DND-41 (cell line): ENCODE measurements at regions not wholly inside any gene's neighbourhood (a gene's known extent, or its start where the extent isn't known, plus 50 kb on each side); places are given as distances from the start of the nearest gene placed in this dataset.

Source experiments
- ATAC-seq: fragments of 200-7000 bp; cut with Tn5 transposase; 3 replicates; pipeline ENCODE4 v1.9.1; 2021; ENCODE audit warnings: low read depth; ENCODE audit not compliant: insufficient read depth
- DNase-seq: peaks from one replicate; pipeline ENCODE4 v3.0.0-alpha.2; 2020
- H2AFZ ChIP-seq: 2 replicates; pipeline ENCODE4 v1.6.0; 2012; ENCODE audit warnings: low read depth, low read length
- H3K27ac ChIP-seq: 2 replicates; pipeline ENCODE4 v1.5.1; 2012; ENCODE audit warnings: low read length, inconsistent platforms
- H3K27me3 ChIP-seq: fragments of 200-600 bp; sonication (generic); 2 replicates; pipeline ENCODE4 v1.6.0; 2012; ENCODE audit warnings: low read length, mild to moderate bottlenecking, inconsistent platforms; ENCODE audit not compliant: insufficient read depth, poor library complexity
- H3K36me3 ChIP-seq: 2 replicates; pipeline ENCODE4 v1.5.1; 2012; ENCODE audit warnings: low read length, inconsistent platforms; ENCODE audit not compliant: insufficient read depth
- H3K4me1 ChIP-seq: 2 replicates; pipeline ENCODE4 v1.5.1; 2012; ENCODE audit warnings: mild to moderate bottlenecking, low read length; ENCODE audit not compliant: insufficient read depth
- H3K4me2 ChIP-seq: 2 replicates; pipeline ENCODE4 v1.6.0; 2012; ENCODE audit warnings: mild to moderate bottlenecking, moderate library complexity, low read length, inconsistent platforms; ENCODE audit not compliant: insufficient read depth
- H3K4me3 ChIP-seq, 2 experiments: fragments of 200-600 bp in 1 of 2; shearing (Covaris generic) in 1 of 2; 2 replicates each; pipeline ENCODE4 v1.5.1; 2012 to 2016; ENCODE audit warnings: inconsistent platforms in 2 of 2, low read length in 2 of 2, mild to moderate bottlenecking in 2 of 2, low read depth in 1 of 2, moderate library complexity in 1 of 2
- H3K79me2 ChIP-seq: 2 replicates; pipeline ENCODE4 v1.6.0; 2012; ENCODE audit warnings: low read length, inconsistent platforms; ENCODE audit not compliant: insufficient read depth
- H3K9ac ChIP-seq: 2 replicates; pipeline ENCODE4 v1.6.0; 2012; ENCODE audit warnings: low read depth, mild to moderate bottlenecking, inconsistent platforms, low read length, moderate library complexity
- H3K9me3 ChIP-seq: 2 replicates; pipeline ENCODE4 v1.5.1; 2012; ENCODE audit warnings: low read length, moderate library complexity, mild to moderate bottlenecking, inconsistent platforms; ENCODE audit not compliant: insufficient read depth, severe bottlenecking
- H4K20me1 ChIP-seq: 2 replicates; pipeline ENCODE4 v1.6.0; 2012; ENCODE audit warnings: low read length; ENCODE audit not compliant: insufficient read depth
- CTCF ChIP-seq: IDR thresholded peaks from 2 replicates; pipeline ENCODE4 v1.5.1; 2012; ENCODE audit warnings: borderline replicate concordance, low read length, moderate library complexity, mild to moderate bottlenecking; ENCODE audit not compliant: poor library complexity, severe bottlenecking; ENCODE audit errors: extremely low read depth
- EZH2 ChIP-seq: IDR thresholded peaks from 3 replicates; pipeline ENCODE4 v1.6.1; 2012; ENCODE audit warnings: borderline replicate concordance, low read depth, mild to moderate bottlenecking, moderate library complexity, low read length, inconsistent platforms; ENCODE audit not compliant: severe bottlenecking

GRCh38 chr13:108409730-108410129, 140.2 kb downstream of the TNFSF13B start:
- Histone ChIP-seq H3K27me3 (no peaks in the 10 kb centered on the region), H3K9me3 (no peaks in the 10 kb centered on the region), H3K79me2 (no peaks in the 10 kb centered on the region), H2AFZ (no peak overlapping the region), H3K36me3 (no peaks in the 10 kb centered on the region), H3K27ac (no peak overlapping the region), H3K4me3 (no peak overlapping the region), H3K4me1 (peaks cover 8% of the 10 kb centered on the region; the same call in 1 of the 2 replicates), H4K20me1 (no peaks in the 10 kb centered on the region), H3K4me2 (no peak overlapping the region), H3K9ac (no peak overlapping the region)
- TF ChIP-seq CTCF (no peak), EZH2 (no peak)
- ATAC-seq, result no peak
- DNase-seq, result no peak

GRCh38 chr13:108419768-108420167, 150.2 kb downstream of the TNFSF13B start:
- Histone ChIP-seq H2AFZ (no peak overlapping the region), H3K4me2 (no peak overlapping the region), H3K9me3 (no peaks in the 10 kb centered on the region), H3K36me3 (no peaks in the 10 kb centered on the region), H3K4me1 (no peaks in the 10 kb centered on the region), H3K4me3 (no peak overlapping the region), H3K9ac (no peak overlapping the region), H3K27ac (no peak overlapping the region), H3K79me2 (no peaks in the 10 kb centered on the region), H4K20me1 (no peaks in the 10 kb centered on the region), H3K27me3 (no peaks in the 10 kb centered on the region)
- no peak for TF ChIP-seq CTCF
- no peak for TF ChIP-seq EZH2
- ATAC-seq (no peak), DNase-seq (no peak)

GRCh38 chr13:108425056-108425455, 155.5 kb downstream of the TNFSF13B start:
- H3K79me2 ChIP-seq, result no peaks in the 10 kb centered on the region
- H3K4me3 ChIP-seq, result no peak overlapping the region
- no peak overlapping the region for H2AFZ ChIP-seq
- no peak for ATAC-seq
- no peaks in the 10 kb centered on the region for H3K9me3 ChIP-seq
- no peak for TF ChIP-seq CTCF
- TF ChIP-seq EZH2, result no peak
- no peaks in the 10 kb centered on the region for H3K36me3 ChIP-seq
- no peak overlapping the region for H3K4me2 ChIP-seq
- H3K27me3 ChIP-seq, result no peaks in the 10 kb centered on the region
- DNase-seq, result no peak
- no peak overlapping the region for H3K27ac ChIP-seq
- no peak overlapping the region for H3K9ac ChIP-seq
- H4K20me1 ChIP-seq, result no peaks in the 10 kb centered on the region
- H3K4me1 ChIP-seq, result no peaks in the 10 kb centered on the region

GRCh38 chr13:108426893-108427292, 157.4 kb downstream of the TNFSF13B start:
- no peak for TF ChIP-seq EZH2
- Histone ChIP-seq H2AFZ (no peak overlapping the region), H3K9ac (no peak overlapping the region), H3K4me2 (no peak overlapping the region), H3K4me3 (no peak overlapping the region), H3K4me1 (no peaks in the 10 kb centered on the region), H3K9me3 (no peaks in the 10 kb centered on the region), H4K20me1 (no peaks in the 10 kb centered on the region), H3K27me3 (no peaks in the 10 kb centered on the region), H3K79me2 (no peaks in the 10 kb centered on the region), H3K27ac (no peak overlapping the region), H3K36me3 (no peaks in the 10 kb centered on the region)
- DNase-seq, result no peak
- no peak for ATAC-seq
